H9 (cell line): ENCODE measurements at regions not wholly inside any gene's neighbourhood (a gene's known extent, or its start where the extent isn't known, plus 50 kb on each side); places are given as distances from the start of the nearest gene placed in this dataset.

ENCODE experiments used
- DNase-seq: peaks from one replicate; pipeline ENCODE4 v3.0.0-alpha.2; 2017
- H2AFZ ChIP-seq: one replicate; pipeline ENCODE4 v1.6.1; 2013; ENCODE audit warnings: mild to moderate bottlenecking, low read length, control low read depth, moderate library complexity
- H2AK5ac ChIP-seq: 2 replicates; pipeline ENCODE4 v1.6.1; 2013; ENCODE audit warnings: low read length, control low read depth, mixed read lengths; ENCODE audit not compliant: insufficient read length
- H2BK120ac ChIP-seq: one replicate; pipeline ENCODE4 v1.6.1; 2013; ENCODE audit warnings: low read depth, mild to moderate bottlenecking, low read length, control low read depth, inconsistent platforms; ENCODE audit not compliant: poor library complexity, severe bottlenecking
- H2BK12ac ChIP-seq: 2 replicates; pipeline ENCODE4 v1.6.1; 2013; ENCODE audit warnings: low read length, control low read depth, mixed read lengths, low read depth; ENCODE audit not compliant: insufficient read length
- H2BK15ac ChIP-seq: 2 replicates; pipeline ENCODE4 v1.6.1; 2013; ENCODE audit warnings: low read depth, low read length, control low read depth
- H2BK20ac ChIP-seq: one replicate; pipeline ENCODE4 v1.6.1; 2013; ENCODE audit warnings: low read depth, mild to moderate bottlenecking, low read length, control low read depth, inconsistent platforms; ENCODE audit not compliant: poor library complexity, severe bottlenecking
- H2BK5ac ChIP-seq: 2 replicates; pipeline ENCODE4 v1.6.1; 2013; ENCODE audit warnings: low read length, control low read depth, mixed read lengths; ENCODE audit not compliant: insufficient read length
- H3K14ac ChIP-seq: 2 replicates; pipeline ENCODE4 v1.6.1; 2013; ENCODE audit warnings: low read length, control low read depth; ENCODE audit not compliant: insufficient read depth
- H3K18ac ChIP-seq: 2 replicates; pipeline ENCODE4 v1.6.1; 2013; ENCODE audit warnings: low read depth, mild to moderate bottlenecking, mixed read lengths, low read length, control low read depth; ENCODE audit not compliant: insufficient read length
- H3K23ac ChIP-seq: 2 replicates; pipeline ENCODE4 v1.6.1; 2013; ENCODE audit warnings: low read length, control low read depth, mixed read lengths, low read depth; ENCODE audit not compliant: insufficient read length
- H3K23me2 ChIP-seq: 2 replicates; pipeline ENCODE4 v1.6.1; 2013; ENCODE audit warnings: low read depth, mild to moderate bottlenecking, mixed read lengths, low read length, control low read depth; ENCODE audit not compliant: insufficient read length, poor library complexity, severe bottlenecking
- H3K27ac ChIP-seq: 2 replicates; pipeline ENCODE4 v1.5.1; 2013; ENCODE audit warnings: low read length, control low read depth, mixed read lengths, low read depth; ENCODE audit not compliant: insufficient read length
- H3K27me3 ChIP-seq: 2 replicates; pipeline ENCODE4 v1.6.1; 2013; ENCODE audit warnings: low read length, control low read depth, inconsistent platforms; ENCODE audit not compliant: insufficient read depth
- H3K4ac ChIP-seq: 2 replicates; pipeline ENCODE4 v1.6.1; 2013; ENCODE audit warnings: low read depth, mild to moderate bottlenecking, control low read depth, inconsistent platforms, low read length, moderate library complexity
- H3K4me1 ChIP-seq: 2 replicates; pipeline ENCODE4 v1.6.1; 2013; ENCODE audit warnings: low read length, control low read depth, inconsistent platforms; ENCODE audit not compliant: insufficient read depth
- H3K4me2 ChIP-seq: 2 replicates; pipeline ENCODE4 v1.6.1; 2013; ENCODE audit warnings: low read length, control low read depth, mixed read lengths; ENCODE audit not compliant: insufficient read length, insufficient read depth
- H3K56ac ChIP-seq: 2 replicates; pipeline ENCODE4 v1.6.1; 2013; ENCODE audit warnings: low read depth, mild to moderate bottlenecking, mixed read lengths, low read length, control low read depth; ENCODE audit not compliant: insufficient read length
- H3K79me1 ChIP-seq: 2 replicates; pipeline ENCODE4 v1.6.1; 2013; ENCODE audit warnings: low read depth, mild to moderate bottlenecking, moderate library complexity, low read length, control low read depth, inconsistent platforms; ENCODE audit not compliant: insufficient read depth, poor library complexity, severe bottlenecking
- H3K79me2 ChIP-seq: 2 replicates; pipeline ENCODE4 v1.6.1; 2013; ENCODE audit warnings: low read length, control low read depth, inconsistent platforms; ENCODE audit not compliant: insufficient read depth
- H3K9ac ChIP-seq: 2 replicates; pipeline ENCODE4 v1.6.1; 2013; ENCODE audit warnings: low read length, control low read depth, mixed read lengths; ENCODE audit not compliant: insufficient read length; ENCODE audit errors: extremely low read depth
- H3K9me3 ChIP-seq: one replicate; pipeline ENCODE4 v1.6.1; 2013; ENCODE audit warnings: low read depth, low read length, inconsistent platforms; ENCODE audit not compliant: control insufficient read depth
- H3T11ph ChIP-seq: one replicate; pipeline ENCODE4 v1.6.1; 2013; ENCODE audit warnings: mild to moderate bottlenecking, low read length, control low read depth, inconsistent platforms
- H4K20me1 ChIP-seq: one replicate; pipeline ENCODE4 v1.6.1; 2013; ENCODE audit not compliant: control insufficient read depth, insufficient read length, insufficient read depth
- H4K5ac ChIP-seq: 2 replicates; pipeline ENCODE4 v1.6.1; 2013; ENCODE audit warnings: low read depth, mild to moderate bottlenecking, mixed read lengths, low read length, control low read depth; ENCODE audit not compliant: insufficient read length
- H4K8ac ChIP-seq: replicated peaks from 2 replicates; pipeline ENCODE4 v1.6.1; 2013; ENCODE audit warnings: low read length, control low read depth, mixed read lengths, low read depth; ENCODE audit not compliant: insufficient read length
- H4K91ac ChIP-seq: 2 replicates; pipeline ENCODE4 v1.6.1; 2013; ENCODE audit warnings: low read depth, mild to moderate bottlenecking, moderate library complexity, mixed read lengths, low read length, control low read depth; ENCODE audit not compliant: insufficient read length
- H3K27ac Mint-ChIP-seq, 3 experiments: 2 replicates in 2 of 3; 3 replicates in 1 of 3; pipeline ENCODE4 v1.8.0; 2020 to 2021; ENCODE audit warnings: mixed read lengths in 3 of 3, mild to moderate bottlenecking in 1 of 3, moderate library complexity in 1 of 3
- H3K27me3 Mint-ChIP-seq: 2 replicates; pipeline ENCODE4 v1.8.0; 2021; ENCODE audit warnings: low read depth, mild to moderate bottlenecking, moderate library complexity, mixed read lengths
- H3K36me3 Mint-ChIP-seq, 3 experiments: 2 replicates in 2 of 3; 3 replicates in 1 of 3; pipeline ENCODE4 v1.8.0; 2020 to 2021; ENCODE audit warnings: low read depth in 3 of 3, mixed read lengths in 3 of 3; ENCODE audit not compliant: insufficient read depth in 1 of 3
- H3K4me1 Mint-ChIP-seq, 2 experiments: 2 replicates each; pipeline ENCODE4 v1.8.0; 2020; ENCODE audit warnings: mixed read lengths in 2 of 2
- H3K4me3 Mint-ChIP-seq, 2 experiments: 2 replicates in 1 of 2; 3 replicates in 1 of 2; pipeline ENCODE4 v1.8.0; 2020 to 2021; ENCODE audit warnings: mild to moderate bottlenecking in 2 of 2, mixed read lengths in 2 of 2, moderate library complexity in 1 of 2
- H3K9me3 Mint-ChIP-seq, 2 experiments: 2 replicates in 1 of 2; 3 replicates in 1 of 2; pipeline ENCODE4 v1.8.0; 2020; ENCODE audit warnings: mild to moderate bottlenecking in 2 of 2, mixed read lengths in 2 of 2, moderate library complexity in 1 of 2
- WGBS: extraction: QIAGEN DNeasy Blood & Tissue Kit; methylation state at CpG from one replicate; pipeline ENCODE4 v1.1.7; 2013; ENCODE audit warnings: missing lambda C conversion rate, low lambda C conversion rate, mixed read lengths; ENCODE audit not compliant: insufficient read length; ENCODE audit errors: extremely low coverage; 5-methylcytosine and 5-hydroxymethylcytosine counted together
- TF ChIP-seq, protein P1 (sequence below): fragments of 200-600 bp; sonication (generic); conservative IDR thresholded peaks from 3 replicates; pipeline ENCODE4 v1.8.0; 2021; ENCODE audit warnings: antibody characterized with exemption, mild to moderate bottlenecking

DNA sequence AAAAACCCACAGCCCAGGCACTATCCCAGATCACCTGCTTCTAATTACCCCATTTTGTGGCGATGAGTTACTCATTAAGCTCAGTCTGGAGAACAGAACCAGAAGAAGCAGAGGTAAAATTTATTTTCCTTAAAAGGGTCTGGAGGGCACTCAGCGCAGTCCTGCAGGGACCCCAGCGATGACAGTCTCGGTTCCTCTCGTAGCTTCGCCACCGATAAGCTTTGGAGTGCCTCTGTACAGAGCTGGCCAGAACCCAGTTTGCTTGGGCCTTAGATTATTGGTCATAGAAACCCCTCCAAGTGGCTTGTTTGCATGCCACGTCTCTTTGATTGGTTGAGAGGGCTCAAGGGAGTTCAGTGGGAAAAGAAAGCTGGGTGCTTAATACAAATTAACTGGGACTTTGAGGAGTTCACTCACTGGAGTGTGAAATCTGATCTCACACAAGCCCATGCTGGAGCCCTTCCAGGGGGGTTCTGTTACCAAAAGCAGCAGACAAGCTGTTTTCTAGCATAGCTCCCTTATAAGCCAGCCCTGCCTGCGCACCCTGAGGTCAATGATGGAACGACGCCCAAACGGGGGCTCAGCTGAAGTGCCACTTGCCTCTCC, 158.5 kb upstream of the ARID1B start:
- Histone ChIP-seq H3K56ac (no peak overlapping the region), H3K23me2 (no peaks in the 10 kb centered on the region), H3K9me3 (no peaks in the 10 kb centered on the region), H4K20me1 (no peaks in the 10 kb centered on the region), H4K91ac (no peak overlapping the region), H3K14ac (no peak overlapping the region), H3K4ac (no peak overlapping the region), H3K9ac (no peak overlapping the region), H2BK15ac (no peak overlapping the region), H2AK5ac (no peak overlapping the region), H3K4me2 (no peak overlapping the region), H4K8ac (no peak overlapping the region), H2BK5ac (no peak overlapping the region), H3K4me1 (no peaks in the 10 kb centered on the region), H3K18ac (no peak overlapping the region), H3K79me2 (no peaks in the 10 kb centered on the region), H3K27me3 (no peaks in the 10 kb centered on the region), H2BK12ac (no peak overlapping the region), H3K27ac (no peak overlapping the region), H3K23ac (no peak overlapping the region), H2BK20ac (no peak overlapping the region), H2BK120ac (no peak overlapping the region), H3K79me1 (no peaks in the 10 kb centered on the region), H4K5ac (no peak overlapping the region), H3T11ph (no peak overlapping the region), H2AFZ (no peak overlapping the region)
- peaks cover 12 to 17% of the 10 kb centered on the region in 2 experiments; a peak in 3 of 4 replicates for H3K4me1 Mint-ChIP-seq
- no peak overlapping the region for H3K27ac Mint-ChIP-seq
- TF ChIP-seq, protein P1, sequence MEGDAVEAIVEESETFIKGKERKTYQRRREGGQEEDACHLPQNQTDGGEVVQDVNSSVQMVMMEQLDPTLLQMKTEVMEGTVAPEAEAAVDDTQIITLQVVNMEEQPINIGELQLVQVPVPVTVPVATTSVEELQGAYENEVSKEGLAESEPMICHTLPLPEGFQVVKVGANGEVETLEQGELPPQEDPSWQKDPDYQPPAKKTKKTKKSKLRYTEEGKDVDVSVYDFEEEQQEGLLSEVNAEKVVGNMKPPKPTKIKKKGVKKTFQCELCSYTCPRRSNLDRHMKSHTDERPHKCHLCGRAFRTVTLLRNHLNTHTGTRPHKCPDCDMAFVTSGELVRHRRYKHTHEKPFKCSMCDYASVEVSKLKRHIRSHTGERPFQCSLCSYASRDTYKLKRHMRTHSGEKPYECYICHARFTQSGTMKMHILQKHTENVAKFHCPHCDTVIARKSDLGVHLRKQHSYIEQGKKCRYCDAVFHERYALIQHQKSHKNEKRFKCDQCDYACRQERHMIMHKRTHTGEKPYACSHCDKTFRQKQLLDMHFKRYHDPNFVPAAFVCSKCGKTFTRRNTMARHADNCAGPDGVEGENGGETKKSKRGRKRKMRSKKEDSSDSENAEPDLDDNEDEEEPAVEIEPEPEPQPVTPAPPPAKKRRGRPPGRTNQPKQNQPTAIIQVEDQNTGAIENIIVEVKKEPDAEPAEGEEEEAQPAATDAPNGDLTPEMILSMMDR: peak; percentile 52
- H3K4me3 Mint-ChIP-seq: no peak overlapping the region
- peak; percentile 63 for DNase-seq
- peaks cover 6 to 11% (median 11%) of the 10 kb centered on the region in 3 experiments for H3K36me3 Mint-ChIP-seq
- H3K27me3 Mint-ChIP-seq: no peaks in the 10 kb centered on the region
- no CpG with 5 or more reads among the region's 12 CpGs for WGBS
- peaks cover 9 to 14% of the 10 kb centered on the region in 2 experiments for H3K9me3 Mint-ChIP-seq
